ENCODE measurements at regions not wholly inside any gene's neighbourhood (a gene's known extent, or its start where the extent isn't known, plus 50 kb on each side); places are given as distances from the start of the nearest gene placed in this dataset.

GRCh38 chrX:39910651-39911050, 187.1 kb downstream of the BCOR start:
- ATAC-seq (no peak), DNase-seq (no peak)
- CTCF ChIA-PET, result no interaction called here
- Mint-ChIP-seq H3K4me3 (no peak overlapping the region), H3K9me3 (no peaks in the 10 kb centered on the region), H3K36me3 (ENCODE audit: low read depth) (no peaks in the 10 kb centered on the region), H3K27me3 (no peaks in the 10 kb centered on the region), H3K4me1 (ENCODE audit: low read depth) (peaks cover 5% of the 10 kb centered on the region), H3K27ac (no peak overlapping the region)
- intact Hi-C loops (cut with micrococcal nuclease), result no loop called here
- POLR2A ChIA-PET, result no interaction called here
- TF ChIP-seq CTCF (IDR thresholded peaks at IDR 0.05), result no peak

GRCh38 chrX:39911278-39911897, 186.4 kb downstream of the BCOR start:
- Mint-ChIP-seq H3K36me3 (ENCODE audit: low read depth) (no peaks in the 10 kb centered on the region), H3K27ac (no peak overlapping the region), H3K4me3 (no peak overlapping the region), H3K9me3 (no peaks in the 10 kb centered on the region), H3K27me3 (no peaks in the 10 kb centered on the region), H3K4me1 (ENCODE audit: low read depth) (peaks cover 5% of the 10 kb centered on the region)
- intact Hi-C loops (cut with micrococcal nuclease), result no loop called here
- ChIA-PET CTCF (no interaction called here), POLR2A (no interaction called here)
- ATAC-seq (no peak), DNase-seq (no peak)
- TF ChIP-seq CTCF (IDR thresholded peaks at IDR 0.05), result no peak

- H3K27ac Mint-ChIP-seq, result no peak overlapping the region
- ChIA-PET POLR2A (no interaction called here), CTCF (no interaction called here)
- H3K36me3 Mint-ChIP-seq (ENCODE audit: low read depth), result no peaks in the 10 kb centered on the region
- H3K27me3 Mint-ChIP-seq, result no peaks in the 10 kb centered on the region
- ATAC-seq (no peak), DNase-seq (no peak)
- TF ChIP-seq CTCF (IDR thresholded peaks at IDR 0.05), result no peak
- H3K9me3 Mint-ChIP-seq, result no peaks in the 10 kb centered on the region
- H3K4me3 Mint-ChIP-seq, result no peak overlapping the region
- H3K4me1 Mint-ChIP-seq (ENCODE audit: low read depth), result peaks cover 5% of the 10 kb centered on the region
- intact Hi-C loops (cut with micrococcal nuclease), result no loop called here
Measured at GRCh38 chrX:39912126-39912525, 185.6 kb downstream of the BCOR start.

- Mint-ChIP-seq H3K4me1 (ENCODE audit: low read depth) (no peaks in the 10 kb centered on the region), H3K4me3 (no peak overlapping the region), H3K27ac (no peak overlapping the region), H3K9me3 (no peaks in the 10 kb centered on the region), H3K36me3 (ENCODE audit: low read depth) (no peaks in the 10 kb centered on the region), H3K27me3 (no peaks in the 10 kb centered on the region)
- ATAC-seq (no peak), DNase-seq (no peak)
- ChIA-PET POLR2A (no interaction called here), CTCF (no interaction called here)
- no peak for TF ChIP-seq CTCF (IDR thresholded peaks at IDR 0.05)
- intact Hi-C loops (cut with micrococcal nuclease), result no loop called here
Measured at GRCh38 chrX:39915081-39915480, 182.7 kb downstream of the BCOR start.

- Mint-ChIP-seq H3K27me3 (no peaks in the 10 kb centered on the region), H3K4me3 (no peak overlapping the region), H3K36me3 (ENCODE audit: low read depth) (no peaks in the 10 kb centered on the region), H3K4me1 (ENCODE audit: low read depth) (no peaks in the 10 kb centered on the region), H3K27ac (no peak overlapping the region), H3K9me3 (no peaks in the 10 kb centered on the region)
- no peak for DNase-seq
- ChIA-PET POLR2A (no interaction called here), CTCF (no interaction called here)
- no peak for TF ChIP-seq CTCF (IDR thresholded peaks at IDR 0.05)
- no peak for ATAC-seq
- intact Hi-C loops (cut with micrococcal nuclease), result no loop called here
Measured at GRCh38 chrX:39915596-39915995, 182.2 kb downstream of the BCOR start.
